Esophagus squamous epithelium (tissue), 4 donors: ENCODE measurements at regions not wholly inside any gene's neighbourhood (a gene's known extent, or its start where the extent isn't known, plus 50 kb on each side); places are given as distances from the start of the nearest gene placed in this dataset.

ENCODE experiments used
- POLR2A ChIP-seq, 4 donors: fragments of 450-650 bp; IDR thresholded peaks; one replicate each; pipeline ENCODE4 v1.6.1; 2017; ENCODE audit warnings: antibody characterized with exemption in 4 of 4, mild to moderate bottlenecking in 4 of 4, moderate library complexity in 3 of 4
- TF ChIP-seq, protein P1 (sequence below), 6 experiments: fragments of 450-650 bp in 4 of 6; fragments of 200-600 bp in 2 of 6; sonication (generic) in 2 of 6; IDR thresholded peaks; one replicate each; pipeline ENCODE4 v1.5.1; 2016 to 2019; ENCODE audit warnings: antibody characterized with exemption in 6 of 6, mild to moderate bottlenecking in 4 of 6, moderate library complexity in 4 of 6

DNA sequence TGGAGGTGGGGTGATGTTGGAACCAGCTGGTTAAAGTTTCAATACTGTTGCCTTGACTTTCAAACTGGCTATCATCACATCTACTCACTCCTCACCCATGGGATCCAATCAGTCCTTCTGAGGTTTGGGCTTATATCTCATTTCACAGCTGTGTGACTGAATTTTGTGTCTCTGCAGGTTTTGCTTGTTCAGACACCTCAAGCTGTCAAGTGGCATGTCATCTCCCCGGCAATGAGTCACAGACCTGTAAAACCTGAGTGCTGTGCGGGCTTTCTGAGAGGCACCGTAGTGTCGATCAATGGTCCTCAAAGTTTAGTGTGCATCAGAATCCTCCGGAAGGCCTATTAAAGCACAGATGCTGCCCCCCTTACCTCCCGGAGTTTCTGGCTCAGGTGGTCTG lies 86.4 kb upstream of the RORA start:
- TF ChIP-seq, protein P1, sequence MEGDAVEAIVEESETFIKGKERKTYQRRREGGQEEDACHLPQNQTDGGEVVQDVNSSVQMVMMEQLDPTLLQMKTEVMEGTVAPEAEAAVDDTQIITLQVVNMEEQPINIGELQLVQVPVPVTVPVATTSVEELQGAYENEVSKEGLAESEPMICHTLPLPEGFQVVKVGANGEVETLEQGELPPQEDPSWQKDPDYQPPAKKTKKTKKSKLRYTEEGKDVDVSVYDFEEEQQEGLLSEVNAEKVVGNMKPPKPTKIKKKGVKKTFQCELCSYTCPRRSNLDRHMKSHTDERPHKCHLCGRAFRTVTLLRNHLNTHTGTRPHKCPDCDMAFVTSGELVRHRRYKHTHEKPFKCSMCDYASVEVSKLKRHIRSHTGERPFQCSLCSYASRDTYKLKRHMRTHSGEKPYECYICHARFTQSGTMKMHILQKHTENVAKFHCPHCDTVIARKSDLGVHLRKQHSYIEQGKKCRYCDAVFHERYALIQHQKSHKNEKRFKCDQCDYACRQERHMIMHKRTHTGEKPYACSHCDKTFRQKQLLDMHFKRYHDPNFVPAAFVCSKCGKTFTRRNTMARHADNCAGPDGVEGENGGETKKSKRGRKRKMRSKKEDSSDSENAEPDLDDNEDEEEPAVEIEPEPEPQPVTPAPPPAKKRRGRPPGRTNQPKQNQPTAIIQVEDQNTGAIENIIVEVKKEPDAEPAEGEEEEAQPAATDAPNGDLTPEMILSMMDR (IDR thresholded peaks at IDR 0.05), result no peak
- no peak for TF ChIP-seq POLR2A (IDR thresholded peaks at IDR 0.05)
